GM04503 (cell line): ENCODE measurements at regions not wholly inside any gene's neighbourhood (a gene's known extent, or its start where the extent isn't known, plus 50 kb on each side); places are given as distances from the start of the nearest gene placed in this dataset.
A peak's percentile ranks its signal among the peaks of the same experiment; 100 is the strongest.

Experiments used
- DNase-seq: peaks from one replicate; pipeline ENCODE4 v3.0.0-alpha.2; 2012; ENCODE audit warnings: low read depth

GRCh38 chrX:64097891-64098290, 107.6 kb downstream of the AMER1 start:
- no peak for DNase-seq

GRCh38 chrX:64093761-64094160, 111.7 kb downstream of the AMER1 start:
- peak; percentile 2 for DNase-seq
